ENCODE measurements at regions not wholly inside any gene's neighbourhood (a gene's known extent, or its start where the extent isn't known, plus 50 kb on each side); places are given as distances from the start of the nearest gene placed in this dataset.
"Not testable (repeated sequence)": the region's sequence is repeated elsewhere in the genome, so short reads cannot be mapped to it uniquely, and the experiment has no call there.

GRCh38 chr6:130674604-130675003, 152.6 kb upstream of the SMLR1 start:
- no peak for DNase-seq

GRCh38 chr6:130675072-130675471, 152.1 kb upstream of the SMLR1 start:
- DNase-seq, result no peak

GRCh38 chr6:130676077-130676772, 151.0 kb upstream of the SMLR1 start:
- no peak for DNase-seq

GRCh38 chr6:130676773-130677144, 150.4 kb upstream of the SMLR1 start:
- no peak for DNase-seq

GRCh38 chr6:130677312-130677711, 149.9 kb upstream of the SMLR1 start:
- no peak for DNase-seq

- no peak for DNase-seq
These were observed 149.4 kb upstream of the SMLR1 start for GRCh38 chr6:130677766-130678165.

- DNase-seq, result no peak
These were observed 147.5 kb upstream of the SMLR1 start for GRCh38 chr6:130679684-130680083.

GRCh38 chr6:130680116-130680515, 147.1 kb upstream of the SMLR1 start:
- no peak for DNase-seq

GRCh38 chr6:130681028-130681427, 146.2 kb upstream of the SMLR1 start:
- no peak for DNase-seq

GRCh38 chr6:130682066-130682465, 145.1 kb upstream of the SMLR1 start:
- no peak for DNase-seq

- DNase-seq, result no peak
These were observed 143.3 kb upstream of the SMLR1 start for GRCh38 chr6:130683761-130684517.

GRCh38 chr6:130692659-130693058, 134.5 kb upstream of the SMLR1 start:
- no peak for DNase-seq

GRCh38 chr6:130693944-130694343, 133.3 kb upstream of the SMLR1 start:
- DNase-seq, result no peak

GRCh38 chr6:130694606-130695005, 132.6 kb upstream of the SMLR1 start:
- DNase-seq, result no peak

- no peak for DNase-seq
These were observed 130.4 kb upstream of the SMLR1 start for GRCh38 chr6:130696806-130697205.

GRCh38 chr6:130697271-130697994, 129.8 kb upstream of the SMLR1 start:
- DNase-seq, result no peak

GRCh38 chr6:130697995-130698535, 129.1 kb upstream of the SMLR1 start:
- no peak for DNase-seq

GRCh38 chr6:130699742-130700141, 127.5 kb upstream of the SMLR1 start:
- DNase-seq, result no peak

- DNase-seq, result no peak
These were observed 126.8 kb upstream of the SMLR1 start for GRCh38 chr6:130700397-130700796.

- no peak for DNase-seq
These were observed 118.9 kb upstream of the SMLR1 start for GRCh38 chr6:130708338-130708737.

- DNase-seq, result not testable (repeated sequence)
These were observed 115.6 kb upstream of the SMLR1 start for GRCh38 chr6:130711641-130712040.

GRCh38 chr6:130713144-130713543, 114.1 kb upstream of the SMLR1 start:
- DNase-seq, result peak; percentile 24

- DNase-seq, result no peak
These were observed 112.1 kb upstream of the SMLR1 start for GRCh38 chr6:130715058-130715457.

Data from occipital lobe (tissue), 1 donor.